Endothelial cell of umbilical vein (primary cell): ENCODE measurements at regions not wholly inside any gene's neighbourhood (a gene's known extent, or its start where the extent isn't known, plus 50 kb on each side); places are given as distances from the start of the nearest gene placed in this dataset.

Experiments used
- BruUV-seq: library from RNA; stranded (reverse); fragments of 400-500 nt; replicated peaks from 2 replicates; lab custom pipeline; 2021; lab: Mats Ljungman, UMichigan
- CTCF ChIA-PET: fragments of 300-600, 350-600 bp; sonication (Branson Sonifier 250); formaldehyde crosslinking; loops from one replicate; lab custom pipeline; 2021; ENCODE audit warnings: antibody characterized with exemption, inconsistent platforms; lab: Charles Lee
- POLR2A ChIA-PET: fragments of 300-600, 350-600 bp; sonication (Branson Sonifier 250); formaldehyde crosslinking; loops from one replicate; lab custom pipeline; 2021; ENCODE audit warnings: antibody characterized with exemption, inconsistent platforms; lab: Charles Lee
- DNase-seq: peaks from one replicate; pipeline ENCODE4 v3.0.0-alpha.2; 2011; ENCODE audit warnings: low read depth, low spot score
- FAIRE-seq: peaks from 2 replicates; lab custom pipeline; 2011; peaks lifted over from hg19 to GRCh38; lab: Jason Lieb, UNC
- H2AFZ ChIP-seq: 2 replicates; pipeline ENCODE4 v1.6.0; 2012; ENCODE audit warnings: low read depth, low read length, control low read depth, inconsistent platforms
- H3K27ac ChIP-seq: 2 replicates; pipeline ENCODE4 v1.5.1; 2011; ENCODE audit warnings: low read depth, mild to moderate bottlenecking, control low read depth, low read length, moderate library complexity; ENCODE audit not compliant: insufficient read depth
- H3K27me3 ChIP-seq, 2 experiments: 2 replicates each; pipeline versions ENCODE4 v1.6.0 to v1.6.1; 2011; ENCODE audit warnings: low read length in 2 of 2, mixed read lengths in 1 of 2; ENCODE audit not compliant: control insufficient read depth in 2 of 2, insufficient read depth in 2 of 2
- H3K36me3 ChIP-seq, 2 experiments: 2 replicates in 1 of 2; 3 replicates in 1 of 2; pipeline ENCODE4 v1.5.1; 2011; ENCODE audit warnings: low read length in 2 of 2, mild to moderate bottlenecking in 1 of 2, moderate library complexity in 1 of 2; ENCODE audit not compliant: control insufficient read depth in 2 of 2, insufficient read depth in 2 of 2; ENCODE audit errors: extremely low read depth in 1 of 2
- H3K4me1 ChIP-seq: 3 replicates; pipeline ENCODE4 v1.5.1; 2011; ENCODE audit warnings: mild to moderate bottlenecking, low read length; ENCODE audit not compliant: control insufficient read depth, insufficient read depth; ENCODE audit errors: extremely low read depth
- H3K4me2 ChIP-seq: 2 replicates; pipeline ENCODE4 v1.6.1; 2011; ENCODE audit warnings: low read length, control low read depth, mixed read lengths; ENCODE audit not compliant: insufficient read depth
- H3K4me3 ChIP-seq, 3 experiments: fragments of 200-600 bp in 1 of 3; sonication (generic), shearing (Covaris generic) in 1 of 3; replicated peaks in 1 of 3; 2 replicates each; pipeline ENCODE4 v1.5.1; 2011 to 2016; ENCODE audit warnings: control low read depth in 3 of 3, low read length in 3 of 3, mild to moderate bottlenecking in 2 of 3, inconsistent platforms in 1 of 3, low read depth in 1 of 3, moderate library complexity in 1 of 3; ENCODE audit not compliant: insufficient read depth in 1 of 3
- H3K79me2 ChIP-seq: 2 replicates; pipeline ENCODE4 v1.6.0; 2012; ENCODE audit warnings: low read length, inconsistent platforms; ENCODE audit not compliant: control insufficient read depth, insufficient read depth
- H3K9ac ChIP-seq: replicated peaks from 2 replicates; pipeline ENCODE3; 2011; ENCODE audit warnings: low read length, control low read depth; ENCODE audit not compliant: insufficient read depth; ENCODE audit errors: extremely low read depth
- H3K9me1 ChIP-seq: replicated peaks from 3 replicates; pipeline ENCODE4 v1.6.0; 2011; ENCODE audit warnings: mild to moderate bottlenecking, low read length; ENCODE audit not compliant: control insufficient read depth, insufficient read depth; ENCODE audit errors: extremely low read depth
- H3K9me3 ChIP-seq: replicated peaks from 2 replicates; pipeline ENCODE4 v1.5.1; 2012; ENCODE audit warnings: low read length, inconsistent platforms; ENCODE audit not compliant: control insufficient read depth, insufficient read depth
- H4K20me1 ChIP-seq: replicated peaks from 2 replicates; pipeline ENCODE3; 2011; ENCODE audit warnings: mild to moderate bottlenecking, low read length; ENCODE audit not compliant: control insufficient read depth, insufficient read depth; ENCODE audit errors: extremely low read depth
- CTCF ChIP-seq, 2 donors: IDR thresholded peaks; 1 replicate in 1 of 2; 2 replicates in 1 of 2; pipeline ENCODE4 v1.5.1; 2011; ENCODE audit warnings: low read length in 2 of 2, mild to moderate bottlenecking in 2 of 2, moderate library complexity in 2 of 2, control low read depth in 1 of 2, inconsistent platforms in 1 of 2, low read depth in 1 of 2; ENCODE audit not compliant: insufficient read depth in 1 of 2; ENCODE audit errors: extremely low read depth in 1 of 2
- EZH2 ChIP-seq: IDR thresholded peaks from 2 replicates; pipeline ENCODE4 v1.6.1; 2012; ENCODE audit warnings: borderline replicate concordance, low read depth, mild to moderate bottlenecking, moderate library complexity, low read length, inconsistent platforms; ENCODE audit not compliant: severe bottlenecking
- FOS ChIP-seq: IDR thresholded peaks from 2 replicates; pipeline ENCODE4 v1.6.1; 2011; ENCODE audit warnings: mild to moderate bottlenecking, low read length, moderate library complexity, borderline replicate concordance; ENCODE audit not compliant: insufficient read depth
- GATA2 ChIP-seq: IDR thresholded peaks from 2 replicates; pipeline ENCODE4 v1.7.0; 2011; ENCODE audit warnings: low read depth, mild to moderate bottlenecking, moderate library complexity, mixed read lengths, low read length; ENCODE audit not compliant: insufficient read length, insufficient read depth
- JUN ChIP-seq: IDR thresholded peaks from 2 replicates; pipeline ENCODE4 v1.6.1; 2011; ENCODE audit warnings: borderline replicate concordance, low read depth; ENCODE audit not compliant: insufficient read length, insufficient read depth
- MAX ChIP-seq: IDR thresholded peaks from 2 replicates; pipeline ENCODE4 v1.6.1; 2011; ENCODE audit not compliant: insufficient read depth, insufficient read length
- MYC ChIP-seq: IDR thresholded peaks from one replicate; pipeline ENCODE4 v1.6.1; 2011; ENCODE audit warnings: mild to moderate bottlenecking, low read depth, low read length
- POLR2A ChIP-seq: IDR thresholded peaks from 2 replicates; pipeline ENCODE4 v1.6.1; 2012; ENCODE audit warnings: low read depth, mild to moderate bottlenecking, control low read depth, low read length
- POLR2AphosphoS5 ChIP-seq: IDR thresholded peaks from 2 replicates; pipeline ENCODE4 v1.6.1; 2012; ENCODE audit warnings: low read depth, mild to moderate bottlenecking, control low read depth, low read length, moderate library complexity; ENCODE audit not compliant: insufficient read depth
- dilution Hi-C: fragments of 300-500 bp; cut with MboI; formaldehyde crosslinking; loops from one replicate; pipeline ENCODE4 v1.15.0; 2019; ENCODE audit warnings: low sequenced_read_pairs; ENCODE audit not compliant: extremely low pct_ligation_motif_present
- intact Hi-C: fragments of 100-400 bp; cut with micrococcal nuclease; formaldehyde crosslinking; loops from one replicate; pipeline ENCODE4 v1.10.0; 2022

- Histone ChIP-seq H3K79me2 (no peaks in the 10 kb centered on the region), H3K9me3 (no peaks in the 10 kb centered on the region), H3K4me2 (no peak overlapping the region), H3K9me1 (no peaks in the 10 kb centered on the region), H3K9ac (no peak overlapping the region), H3K4me3 (no peak overlapping the region), H3K36me3 (no peaks in the 10 kb centered on the region), H3K4me1 (no peaks in the 10 kb centered on the region), H4K20me1 (no peaks in the 10 kb centered on the region), H3K27ac (no peak overlapping the region), H3K27me3 (no peaks in the 10 kb centered on the region), H2AFZ (no peak overlapping the region)
- ChIA-PET POLR2A (no interaction called here), CTCF (no interaction called here)
- intact Hi-C loops, result no loop called here
- no peak for DNase-seq
- no peak for FAIRE-seq
- dilution Hi-C loops, result no loop called here
- BruUV-seq, result no TSS peak
- TF ChIP-seq MYC (no peak), FOS (no peak), JUN (no peak)
These were observed 193.0 kb upstream of the SNX19 start for GRCh38 chr11:131109257-131109656.

GRCh38 chr11:131109790-131110189, 193.5 kb upstream of the SNX19 start:
- no peak for DNase-seq
- no peaks in the 10 kb centered on the region for H3K79me2 ChIP-seq
- no peaks in the 10 kb centered on the region for H3K36me3 ChIP-seq
- H3K4me2 ChIP-seq, result no peak overlapping the region
- H3K27me3 ChIP-seq, result no peaks in the 10 kb centered on the region
- H3K9me3 ChIP-seq, result no peaks in the 10 kb centered on the region
- no peaks in the 10 kb centered on the region for H4K20me1 ChIP-seq
- dilution Hi-C loops (no loop called here), intact Hi-C loops (no loop called here)
- no peak overlapping the region for H3K27ac ChIP-seq
- TF ChIP-seq MYC (no peak), POLR2AphosphoS5 (no peak), JUN (no peak), GATA2 (no peak), MAX (no peak), FOS (no peak), EZH2 (no peak), CTCF (IDR thresholded peaks at IDR 0.05; ENCODE audit: extremely low read depth in 1 of 2, insufficient read depth in 1 of 2, low read depth in 1 of 2, low read length in 2 of 2) (no peak), POLR2A (no peak)
- no peak overlapping the region for H3K4me3 ChIP-seq
- CTCF ChIA-PET, result no interaction called here
- H3K9me1 ChIP-seq, result no peaks in the 10 kb centered on the region
- POLR2A ChIA-PET, result no interaction called here
- BruUV-seq, result no TSS peak
- FAIRE-seq, result no peak
- no peaks in the 10 kb centered on the region for H3K4me1 ChIP-seq
- H3K9ac ChIP-seq, result no peak overlapping the region
- no peak overlapping the region for H2AFZ ChIP-seq
